HepG2 (cell line): ENCODE measurements at regions not wholly inside any gene's neighbourhood (a gene's known extent, or its start where the extent isn't known, plus 50 kb on each side); places are given as distances from the start of the nearest gene placed in this dataset.

Experiments
- ATAC-seq: fragments of 200-7000 bp; cut with Tn5 transposase; 3 replicates; pipeline ENCODE4 v1.9.1; 2020; ENCODE audit warnings: mild to moderate bottlenecking, moderate library complexity
- BruUV-seq: library from RNA; stranded (reverse); fragments of 400-500 nt; replicated peaks from 2 replicates; lab custom pipeline; 2021; lab: Mats Ljungman, UMichigan
- CTCF ChIA-PET: fragments of 300-600 bp; formaldehyde crosslinking; extraction: SDS; loops from one replicate; lab custom pipeline; 2021; ENCODE audit warnings: low total read pairs, inconsistent platforms, low intra/inter-chr PET ratio; lab: Yijun Ruan, JAX
- POLR2A ChIA-PET: fragments of 350-600 bp; sonication (Branson Sonifier 250); formaldehyde crosslinking; loops from one replicate; lab custom pipeline; 2020; ENCODE audit warnings: antibody characterized with exemption, inconsistent platforms; lab: Yijun Ruan, JAX
- DNase-seq: peaks from one replicate; pipeline ENCODE4 v3.0.0-alpha.2; 2015; ENCODE audit warnings: low spot score
- FAIRE-seq: peaks from 3 replicates; lab custom pipeline; 2011; peaks lifted over from hg19 to GRCh38; lab: Jason Lieb, UNC
- H2AFZ ChIP-seq: one replicate; pipeline ENCODE4 v1.6.1; 2011; ENCODE audit warnings: low read length, inconsistent platforms
- H3K27ac ChIP-seq: fragments of 300-600 bp; 3 replicates; pipeline ENCODE4 v1.8.0; 2011; ENCODE audit warnings: mixed run types, mild to moderate bottlenecking, mixed read lengths, low read length, inconsistent platforms; ENCODE audit not compliant: insufficient read depth; ENCODE audit errors: extremely low read length
- H3K27me3 ChIP-seq, 2 experiments: fragments of 200-600 bp in 1 of 2; 2 replicates in 1 of 2; 3 replicates in 1 of 2; pipeline versions ENCODE4 v1.6.0 to v1.8.0; 2011; ENCODE audit warnings: low read length in 2 of 2, mild to moderate bottlenecking in 2 of 2, moderate library complexity in 2 of 2, inconsistent platforms in 1 of 2; ENCODE audit not compliant: insufficient read depth in 2 of 2, control insufficient read depth in 1 of 2
- H3K36me3 ChIP-seq, 2 experiments: fragments of 200-600 bp in 1 of 2; replicated peaks in 1 of 2; 2 replicates in 1 of 2; 3 replicates in 1 of 2; pipeline versions ENCODE4 v1.5.1 to v1.8.0; 2011; ENCODE audit warnings: low read length in 2 of 2, inconsistent platforms in 1 of 2; ENCODE audit not compliant: insufficient read depth in 2 of 2, control insufficient read depth in 1 of 2
- H3K4me1 ChIP-seq: 2 replicates; pipeline ENCODE4 v1.5.1; 2012; ENCODE audit warnings: low read length, inconsistent platforms; ENCODE audit not compliant: insufficient read depth
- H3K4me2 ChIP-seq: 2 replicates; pipeline ENCODE4 v1.6.0; 2011; ENCODE audit warnings: low read depth, low read length, inconsistent platforms
- H3K4me3 ChIP-seq, 3 experiments: fragments of 200-600 bp in 1 of 3; sonication (generic), shearing (Covaris generic) in 1 of 3; replicated peaks in 1 of 3; 2 replicates each; pipeline ENCODE4 v1.5.1; 2011 to 2016; ENCODE audit warnings: low read length in 3 of 3, inconsistent platforms in 2 of 3, low read depth in 2 of 3, mild to moderate bottlenecking in 2 of 3, control low read depth in 1 of 3, mixed read lengths in 1 of 3; ENCODE audit not compliant: insufficient read depth in 1 of 3
- H3K79me2 ChIP-seq: one replicate; pipeline ENCODE4 v1.6.1; 2011; ENCODE audit warnings: low read length, inconsistent platforms; ENCODE audit not compliant: insufficient read depth
- H3K9ac ChIP-seq: 2 replicates; pipeline ENCODE4 v1.6.0; 2011; ENCODE audit warnings: mild to moderate bottlenecking, low read depth, low read length, inconsistent platforms; ENCODE audit not compliant: insufficient read depth
- H3K9me3 ChIP-seq: 2 replicates; pipeline ENCODE4 v1.5.1; 2012; ENCODE audit warnings: mild to moderate bottlenecking, low read length
- H4K20me1 ChIP-seq: 2 replicates; pipeline ENCODE4 v1.6.0; 2011; ENCODE audit warnings: inconsistent platforms, mild to moderate bottlenecking, low read length, moderate library complexity; ENCODE audit not compliant: insufficient read depth
- FOXP4 ChIP-seq: sonication (generic); formaldehyde crosslinking; IDR thresholded peaks from 2 replicates; pipeline ENCODE4 v1.4.0; 2020; ENCODE audit warnings: missing genetic modification reagents
- GATAD1 ChIP-seq: IDR thresholded peaks from 2 replicates; pipeline ENCODE4 v1.6.1; 2016; ENCODE audit warnings: missing genetic modification reagents, missing compliant biosample characterization
- IRF9 ChIP-seq: sonication (generic); formaldehyde crosslinking; IDR thresholded peaks from 2 replicates; pipeline ENCODE4 v1.8.0; 2022; ENCODE audit warnings: missing genetic modification reagents, mild to moderate bottlenecking, borderline replicate concordance
- JUN ChIP-seq: sonication (generic); formaldehyde crosslinking; IDR thresholded peaks from 2 replicates; pipeline ENCODE4 v1.4.0; 2020; ENCODE audit warnings: mild to moderate bottlenecking, missing genetic modification reagents
- MIER2 ChIP-seq: IDR thresholded peaks from 2 replicates; pipeline ENCODE4 v1.6.1; 2016; ENCODE audit warnings: missing biosample characterization, missing genetic modification reagents
- REPIN1 ChIP-seq: sonication (generic); formaldehyde crosslinking; IDR thresholded peaks from 2 replicates; pipeline ENCODE4 v1.8.0; 2022; ENCODE audit warnings: missing genetic modification reagents, low read depth, mild to moderate bottlenecking, borderline replicate concordance
- TCF12 ChIP-seq, 2 experiments: fragments of 450-650 bp in 1 of 2; sonication (generic) in 1 of 2; formaldehyde crosslinking in 1 of 2; IDR thresholded peaks; 2 replicates each; pipeline versions ENCODE4 v1.6.1 to v1.8.0; 2017 to 2022; ENCODE audit warnings: antibody characterized with exemption in 1 of 2, mild to moderate bottlenecking in 1 of 2, missing genetic modification reagents in 1 of 2, moderate library complexity in 1 of 2
- XBP1 ChIP-seq: sonication (generic); formaldehyde crosslinking; IDR thresholded peaks from 2 replicates; pipeline ENCODE4 v1.5.0; 2020; ENCODE audit warnings: missing genetic modification reagents
- XRCC5 ChIP-seq: fragments of 200-400 bp; formaldehyde crosslinking; optimal IDR thresholded peaks from 2 replicates; pipeline ENCODE3; 2017; ENCODE audit warnings: mild to moderate bottlenecking, low read length
- ZBTB39 ChIP-seq: sonication (generic); formaldehyde crosslinking; IDR thresholded peaks from 2 replicates; pipeline ENCODE4 v1.5.0; 2020; ENCODE audit warnings: missing genetic modification reagents
- ZFP90 ChIP-seq: sonication (generic); formaldehyde crosslinking; IDR thresholded peaks from 2 replicates; pipeline ENCODE4 v1.8.0; 2022; ENCODE audit warnings: missing genetic modification reagents, mild to moderate bottlenecking, inconsistent platforms, borderline replicate concordance
- ZFY ChIP-seq: sonication (generic); formaldehyde crosslinking; IDR thresholded peaks from 2 replicates; pipeline ENCODE4 v1.4.0; 2020; ENCODE audit warnings: missing genetic modification reagents
- ZNF18 ChIP-seq: sonication (generic); formaldehyde crosslinking; IDR thresholded peaks from 2 replicates; pipeline ENCODE4 v1.8.0; 2022; ENCODE audit warnings: mild to moderate bottlenecking, missing genetic modification reagents; ENCODE audit not compliant: insufficient replicate concordance
- ZNF232 ChIP-seq: sonication (generic); formaldehyde crosslinking; IDR thresholded peaks from 2 replicates; pipeline ENCODE4 v1.4.0; 2020; ENCODE audit warnings: missing genetic modification reagents, borderline replicate concordance
- ZNF234 ChIP-seq: sonication (generic); formaldehyde crosslinking; conservative IDR thresholded peaks from 2 replicates; pipeline ENCODE4 v1.5.1; 2020; ENCODE audit warnings: mild to moderate bottlenecking, missing genetic modification reagents
- ZNF24 ChIP-seq: fragments of 450-650 bp; IDR thresholded peaks from 2 replicates; pipeline ENCODE4 v1.6.1; 2017; ENCODE audit warnings: antibody characterized with exemption, mild to moderate bottlenecking
- ZNF292 ChIP-seq: sonication (generic); formaldehyde crosslinking; IDR thresholded peaks from 2 replicates; pipeline ENCODE4 v1.8.1; 2022; ENCODE audit warnings: mild to moderate bottlenecking, low read depth, missing genetic modification reagents, borderline replicate concordance
- ZNF556 ChIP-seq: sonication (generic); formaldehyde crosslinking; IDR thresholded peaks from 2 replicates; pipeline ENCODE4 v1.4.0; 2020; ENCODE audit warnings: mild to moderate bottlenecking, missing genetic modification reagents, borderline replicate concordance
- ZNF605 ChIP-seq: sonication (generic); formaldehyde crosslinking; IDR thresholded peaks from 2 replicates; pipeline ENCODE4 v1.8.0; 2022; ENCODE audit warnings: mild to moderate bottlenecking, missing genetic modification reagents
- ZSCAN9 ChIP-seq: IDR thresholded peaks from 2 replicates; pipeline ENCODE4 v1.6.1; 2016; ENCODE audit warnings: borderline replicate concordance
- WGBS: methylation state at CpG from one replicate; pipeline ENCODE4 v1.1.6; 2017; ENCODE audit warnings: low lambda C conversion rate; 5-methylcytosine and 5-hydroxymethylcytosine counted together
- in situ Hi-C: cut with HindIII; loops from 2 replicates; pipeline ENCODE4 v1.10.0; 2017; ENCODE audit warnings: low pct_unique_long_range_greater_than_20kb; ENCODE audit not compliant: extremely low pct_ligation_motif_present
- intact Hi-C: fragments of 100-400 bp; cut with micrococcal nuclease; formaldehyde crosslinking; loops from one replicate; pipeline ENCODE4 v1.10.0; 2022; ENCODE audit not compliant: unreplicated experiment

GRCh38 chr3:187445356-187445755 lies 77.2 kb downstream of the RTP4 start:
- Histone ChIP-seq H3K9me3 (no peaks in the 10 kb centered on the region), H2AFZ (no peak overlapping the region), H3K79me2 (no peaks in the 10 kb centered on the region), H3K9ac (no peak overlapping the region), H4K20me1 (no peaks in the 10 kb centered on the region), H3K4me2 (no peak overlapping the region), H3K27me3 (no peaks in the 10 kb centered on the region), H3K36me3 (no peaks in the 10 kb centered on the region), H3K4me1 (no peaks in the 10 kb centered on the region), H3K4me3 (no peak overlapping the region), H3K27ac (no peak overlapping the region)
- ChIA-PET POLR2A (no interaction called here), CTCF (no interaction called here)
- DNase-seq (no peak), ATAC-seq (no peak), FAIRE-seq (no peak)
- TF ChIP-seq ZNF24 = no peak
- no peak for TF ChIP-seq ZFY
- TF ChIP-seq ZNF605 (CRISPR knock-in tag) = no peak
- TF ChIP-seq IRF9 (CRISPR knock-in tag) = no peak
- no peak for TF ChIP-seq ZNF18 (CRISPR knock-in tag)
- no peak for TF ChIP-seq TCF12 (IDR thresholded peaks at IDR 0.05)
- TF ChIP-seq TCF12 (CRISPR knock-in tag; IDR thresholded peaks at IDR 0.05) = no peak
- TF ChIP-seq ZBTB39 = no peak
- no peak for TF ChIP-seq ZNF234 (CRISPR knock-in tag)
- TF ChIP-seq XRCC5 = no peak
- no peak for TF ChIP-seq ZFP90 (CRISPR knock-in tag)
- no peak for TF ChIP-seq ZNF292 (CRISPR knock-in tag)
- no peak for TF ChIP-seq FOXP4 (CRISPR knock-in tag)
- no peak for TF ChIP-seq JUN (CRISPR knock-in tag)
- no peak for TF ChIP-seq MIER2 (CRISPR knock-in tag)
- TF ChIP-seq REPIN1 = no peak
- no peak for TF ChIP-seq ZSCAN9 (CRISPR knock-in tag)
- TF ChIP-seq ZNF232 (CRISPR knock-in tag) = no peak
- TF ChIP-seq XBP1 = no peak
- no peak for TF ChIP-seq GATAD1 (CRISPR knock-in tag)
- no peak for TF ChIP-seq ZNF556 (CRISPR knock-in tag)
- intact Hi-C loops (no loop called here), in situ Hi-C loops (no loop called here)
- no TSS peak for BruUV-seq
- 25% methylated on average over 2 of the region's 2 CpGs for WGBS
